ENCODE measurements at regions not wholly inside any gene's neighbourhood (a gene's known extent, or its start where the extent isn't known, plus 50 kb on each side); places are given as distances from the start of the nearest gene placed in this dataset.

- BruUV-seq (replicated peaks): no TSS peak
- no peak overlapping the region for H3K4me3 ChIP-seq (ENCODE audit: low read depth, low read length)
- Mint-ChIP-seq H3K27me3 (ENCODE audit: insufficient read depth, unreplicated experiment) (no peaks in the 10 kb centered on the region), H3K27ac (ENCODE audit: unreplicated experiment) (no peak overlapping the region), H3K36me3 (ENCODE audit: insufficient read depth, unreplicated experiment) (no peaks in the 10 kb centered on the region), H3K9me3 (ENCODE audit: unreplicated experiment) (no peaks in the 10 kb centered on the region), H3K4me3 (ENCODE audit: unreplicated experiment) (no peak overlapping the region), H3K4me1 (ENCODE audit: low read depth, unreplicated experiment) (no peaks in the 10 kb centered on the region)
- DNase-seq: no peak
- H3K27me3 ChIP-seq (replicated peaks; ENCODE audit: control insufficient read depth, insufficient read depth, low read length): no peaks in the 10 kb centered on the region
- POLR2A ChIA-PET: no interaction called here
- H3K4me1 ChIP-seq: no peaks in the 10 kb centered on the region
- no peaks in the 10 kb centered on the region for H3K9me3 ChIP-seq
- no peaks in the 10 kb centered on the region for H3K36me3 ChIP-seq (ENCODE audit: control insufficient read depth, insufficient read depth, low read length)
- no peak for TF ChIP-seq CTCF (IDR thresholded peaks at IDR 0.05; ENCODE audit: insufficient read depth in 1 of 2, low read depth in 1 of 2, low read length in 1 of 2, severe bottlenecking in 1 of 2, unreplicated experiment in 1 of 2)
- CTCF ChIA-PET: no interaction called here
- intact Hi-C loops (cut with micrococcal nuclease; ENCODE audit: unreplicated experiment): no loop called here
Observed at GRCh38 chr1:106746448-106747085, 309.9 kb upstream of the PRMT6 start.

GRCh38 chr1:106747232-106747631 lies 309.2 kb upstream of the PRMT6 start:
- H3K9me3 Mint-ChIP-seq (ENCODE audit: unreplicated experiment): no peaks in the 10 kb centered on the region
- POLR2A ChIA-PET: no interaction called here
- intact Hi-C loops (cut with micrococcal nuclease; ENCODE audit: unreplicated experiment): no loop called here
- DNase-seq: no peak
- TF ChIP-seq CTCF (IDR thresholded peaks at IDR 0.05; ENCODE audit: insufficient read depth in 1 of 2, low read depth in 1 of 2, low read length in 1 of 2, severe bottlenecking in 1 of 2, unreplicated experiment in 1 of 2): no peak
- no peaks in the 10 kb centered on the region for H3K36me3 Mint-ChIP-seq (ENCODE audit: insufficient read depth, unreplicated experiment)
- no peak overlapping the region for H3K27ac Mint-ChIP-seq (ENCODE audit: unreplicated experiment)
- H3K4me1 Mint-ChIP-seq (ENCODE audit: low read depth, unreplicated experiment): no peaks in the 10 kb centered on the region
- H3K4me3 ChIP-seq (ENCODE audit: low read depth, low read length): no peak overlapping the region
- no peaks in the 10 kb centered on the region for H3K36me3 ChIP-seq (ENCODE audit: control insufficient read depth, insufficient read depth, low read length)
- H3K4me1 ChIP-seq: no peaks in the 10 kb centered on the region
- CTCF ChIA-PET: no interaction called here
- no peaks in the 10 kb centered on the region for H3K9me3 ChIP-seq
- no peaks in the 10 kb centered on the region for H3K27me3 ChIP-seq (replicated peaks; ENCODE audit: control insufficient read depth, insufficient read depth, low read length)
- no peaks in the 10 kb centered on the region for H3K27me3 Mint-ChIP-seq (ENCODE audit: insufficient read depth, unreplicated experiment)
- BruUV-seq (replicated peaks): no TSS peak
- H3K4me3 Mint-ChIP-seq (ENCODE audit: unreplicated experiment): no peak overlapping the region

- ChIA-PET CTCF (no interaction called here), POLR2A (no interaction called here)
- Histone ChIP-seq H3K4me3 (ENCODE audit: low read depth, low read length) (no peak overlapping the region), H3K4me1 (no peaks in the 10 kb centered on the region), H3K36me3 (ENCODE audit: control insufficient read depth, insufficient read depth, low read length) (no peaks in the 10 kb centered on the region), H3K9me3 (no peaks in the 10 kb centered on the region), H3K27me3 (replicated peaks; ENCODE audit: control insufficient read depth, insufficient read depth, low read length) (no peaks in the 10 kb centered on the region)
- no peak overlapping the region for H3K4me3 Mint-ChIP-seq (ENCODE audit: unreplicated experiment)
- intact Hi-C loops (cut with micrococcal nuclease; ENCODE audit: unreplicated experiment): no loop called here
- BruUV-seq (replicated peaks): no TSS peak
- DNase-seq: no peak
- TF ChIP-seq CTCF (IDR thresholded peaks at IDR 0.05; ENCODE audit: insufficient read depth in 1 of 2, low read depth in 1 of 2, low read length in 1 of 2, severe bottlenecking in 1 of 2, unreplicated experiment in 1 of 2): no peak
- H3K27ac Mint-ChIP-seq (ENCODE audit: unreplicated experiment): no peak overlapping the region
- H3K4me1 Mint-ChIP-seq (ENCODE audit: low read depth, unreplicated experiment): no peaks in the 10 kb centered on the region
- no peaks in the 10 kb centered on the region for H3K36me3 Mint-ChIP-seq (ENCODE audit: insufficient read depth, unreplicated experiment)
- H3K27me3 Mint-ChIP-seq (ENCODE audit: insufficient read depth, unreplicated experiment): no peaks in the 10 kb centered on the region
- H3K9me3 Mint-ChIP-seq (ENCODE audit: unreplicated experiment): no peaks in the 10 kb centered on the region
Observed at GRCh38 chr1:106747791-106748190, 308.7 kb upstream of the PRMT6 start.
